Caco-2 (cell line): ENCODE measurements at regions not wholly inside any gene's neighbourhood (a gene's known extent, or its start where the extent isn't known, plus 50 kb on each side); places are given as distances from the start of the nearest gene placed in this dataset.
A peak's percentile ranks its signal among the peaks of the same experiment; 100 is the strongest.

Source experiments
- BruUV-seq: library from RNA; stranded (reverse); fragments of 400-500 nt; replicated peaks from 2 replicates; lab custom pipeline; 2021; lab: Mats Ljungman, UMichigan
- CTCF ChIA-PET: fragments of 300-600 bp; sonication (Branson Sonifier 250); formaldehyde crosslinking; loops from one replicate; lab custom pipeline; 2022; ENCODE audit warnings: antibody characterized with exemption; lab: Charles Lee
- POLR2A ChIA-PET: fragments of 300-600 bp; sonication (Branson Sonifier 250); formaldehyde crosslinking; loops from one replicate; lab custom pipeline; 2022; ENCODE audit warnings: antibody characterized with exemption; lab: Charles Lee
- DNase-seq, 2 experiments: peaks; one replicate each; pipeline versions ENCODE4 v3.0.0 to v3.0.0-alpha.2; 2020 to 2022
- H3K27me3 ChIP-seq: replicated peaks from 2 replicates; pipeline ENCODE4 v1.6.0; 2011; ENCODE audit warnings: low read length; ENCODE audit not compliant: control insufficient read depth, insufficient read depth
- H3K36me3 ChIP-seq: 2 replicates; pipeline ENCODE4 v1.5.1; 2011; ENCODE audit warnings: low read length; ENCODE audit not compliant: control insufficient read depth, insufficient read depth
- H3K4me1 ChIP-seq: fragments of 250-450 bp; sonication (Bioruptor Pico); 2 replicates; pipeline ENCODE4 v1.5.1; 2020; ENCODE audit warnings: mild to moderate bottlenecking
- H3K4me3 ChIP-seq: 2 replicates; pipeline ENCODE4 v1.5.1; 2011; ENCODE audit warnings: low read depth, mild to moderate bottlenecking, control low read depth, low read length
- H3K9me3 ChIP-seq: fragments of 250-450 bp; sonication (Bioruptor Pico); 2 replicates; pipeline ENCODE4 v1.5.1; 2020; ENCODE audit warnings: mild to moderate bottlenecking, moderate library complexity
- H3K27ac Mint-ChIP-seq: one replicate; pipeline ENCODE4 v1.8.0; 2022; ENCODE audit warnings: mixed read lengths; ENCODE audit not compliant: unreplicated experiment
- H3K27me3 Mint-ChIP-seq: one replicate; pipeline ENCODE4 v1.8.0; 2022; ENCODE audit warnings: mixed read lengths; ENCODE audit not compliant: insufficient read depth, unreplicated experiment
- H3K36me3 Mint-ChIP-seq: one replicate; pipeline ENCODE4 v1.8.0; 2022; ENCODE audit warnings: mild to moderate bottlenecking, mixed read lengths; ENCODE audit not compliant: insufficient read depth, unreplicated experiment
- H3K4me1 Mint-ChIP-seq: one replicate; pipeline ENCODE4 v1.8.0; 2022; ENCODE audit warnings: low read depth, mixed read lengths; ENCODE audit not compliant: unreplicated experiment
- H3K4me3 Mint-ChIP-seq: one replicate; pipeline ENCODE4 v1.8.0; 2022; ENCODE audit warnings: mild to moderate bottlenecking, moderate library complexity, mixed read lengths; ENCODE audit not compliant: unreplicated experiment
- H3K9me3 Mint-ChIP-seq: one replicate; pipeline ENCODE4 v1.8.0; 2022; ENCODE audit warnings: mixed read lengths; ENCODE audit not compliant: unreplicated experiment
- intact Hi-C: fragments of 100-400 bp; cut with micrococcal nuclease; formaldehyde crosslinking; loops from one replicate; pipeline ENCODE4 v1.10.0; 2022; ENCODE audit not compliant: unreplicated experiment
- TF ChIP-seq, protein P1 (sequence below), 2 experiments: fragments of 200-600 bp in 1 of 2; IDR thresholded peaks; 1 replicate in 1 of 2; 2 replicates in 1 of 2; pipeline versions ENCODE4 v1.5.1 to v1.8.0; 2011 to 2022; ENCODE audit warnings: antibody characterized with exemption in 1 of 2, control low read depth in 1 of 2, inconsistent platforms in 1 of 2, low read depth in 1 of 2, low read length in 1 of 2, mild to moderate bottlenecking in 1 of 2, moderate library complexity in 1 of 2; ENCODE audit not compliant: insufficient read depth in 1 of 2, severe bottlenecking in 1 of 2, unreplicated experiment in 1 of 2

DNA sequence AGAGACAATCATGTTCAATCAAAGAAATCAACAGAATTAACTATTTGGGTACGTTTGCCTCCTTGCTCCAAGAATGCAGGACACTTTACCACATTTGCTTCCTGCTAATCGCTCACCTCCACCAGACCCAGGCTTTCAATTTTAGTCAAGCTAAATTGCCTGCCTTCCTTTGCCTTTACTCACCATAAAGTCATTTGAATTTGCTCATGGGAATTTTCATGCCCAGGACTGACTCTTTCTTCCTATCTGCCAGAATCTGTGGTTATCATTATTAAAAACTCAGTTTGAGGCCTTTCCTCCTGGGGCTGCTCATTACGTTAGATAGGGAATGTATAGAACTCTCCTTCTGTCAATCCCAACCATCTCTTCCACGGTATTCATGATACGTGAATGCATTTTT lies 1935.3 kb upstream of the WWC1 start:
- H3K27ac Mint-ChIP-seq = no peak overlapping the region
- no peaks in the 10 kb centered on the region for H3K27me3 Mint-ChIP-seq
- CTCF ChIA-PET = no interaction called here

DNA sequence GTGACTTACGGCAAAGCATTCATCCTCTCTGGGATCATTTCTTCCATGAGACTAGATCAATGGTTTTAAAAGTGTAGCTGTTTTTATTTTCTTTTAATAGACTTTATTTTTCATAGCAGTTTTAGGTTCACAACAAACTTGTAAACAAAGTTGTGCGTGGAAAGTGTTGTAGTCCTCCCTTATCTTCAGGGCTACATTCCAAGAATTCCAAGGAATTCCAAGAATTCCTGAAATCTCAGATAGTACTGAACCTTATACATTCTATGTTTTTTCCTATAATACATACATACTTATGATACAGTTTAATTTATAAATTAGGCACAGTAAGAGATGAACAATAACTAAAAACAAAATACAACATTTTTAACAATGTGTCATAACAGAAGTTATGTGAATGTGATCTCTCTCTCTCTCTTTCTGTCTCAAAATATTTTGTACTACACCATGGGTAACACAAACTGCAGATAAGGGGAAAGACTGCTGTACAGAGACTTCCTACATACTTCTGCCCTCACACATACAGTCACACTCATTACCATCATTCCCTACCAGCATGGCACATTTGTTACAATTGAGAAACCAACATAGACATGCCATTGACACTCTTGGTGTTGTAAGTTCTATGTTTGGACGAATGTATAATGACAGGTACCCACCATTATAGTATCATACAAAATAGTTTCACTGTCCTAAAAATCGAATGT lies 1933.2 kb upstream of the WWC1 start:
- Mint-ChIP-seq H3K9me3 (peaks cover 32% of the 10 kb centered on the region), H3K4me3 (peak overlapping the region; percentile 43), H3K36me3 (no peaks in the 10 kb centered on the region), H3K27ac (peak overlapping the region; percentile 73), H3K27me3 (no peaks in the 10 kb centered on the region), H3K4me1 (peaks cover 6% of the 10 kb centered on the region)
- no peak for DNase-seq
- Histone ChIP-seq H3K36me3 (no peaks in the 10 kb centered on the region), H3K9me3 (no peaks in the 10 kb centered on the region), H3K4me1 (peaks cover 19% of the 10 kb centered on the region), H3K27me3 (no peaks in the 10 kb centered on the region), H3K4me3 (no peak overlapping the region)
- BruUV-seq = no TSS peak
- TF ChIP-seq, protein P1, sequence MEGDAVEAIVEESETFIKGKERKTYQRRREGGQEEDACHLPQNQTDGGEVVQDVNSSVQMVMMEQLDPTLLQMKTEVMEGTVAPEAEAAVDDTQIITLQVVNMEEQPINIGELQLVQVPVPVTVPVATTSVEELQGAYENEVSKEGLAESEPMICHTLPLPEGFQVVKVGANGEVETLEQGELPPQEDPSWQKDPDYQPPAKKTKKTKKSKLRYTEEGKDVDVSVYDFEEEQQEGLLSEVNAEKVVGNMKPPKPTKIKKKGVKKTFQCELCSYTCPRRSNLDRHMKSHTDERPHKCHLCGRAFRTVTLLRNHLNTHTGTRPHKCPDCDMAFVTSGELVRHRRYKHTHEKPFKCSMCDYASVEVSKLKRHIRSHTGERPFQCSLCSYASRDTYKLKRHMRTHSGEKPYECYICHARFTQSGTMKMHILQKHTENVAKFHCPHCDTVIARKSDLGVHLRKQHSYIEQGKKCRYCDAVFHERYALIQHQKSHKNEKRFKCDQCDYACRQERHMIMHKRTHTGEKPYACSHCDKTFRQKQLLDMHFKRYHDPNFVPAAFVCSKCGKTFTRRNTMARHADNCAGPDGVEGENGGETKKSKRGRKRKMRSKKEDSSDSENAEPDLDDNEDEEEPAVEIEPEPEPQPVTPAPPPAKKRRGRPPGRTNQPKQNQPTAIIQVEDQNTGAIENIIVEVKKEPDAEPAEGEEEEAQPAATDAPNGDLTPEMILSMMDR (IDR thresholded peaks at IDR 0.05; ENCODE audit: insufficient read depth in 1 of 2, low read depth in 1 of 2, low read length in 1 of 2, severe bottlenecking in 1 of 2, unreplicated experiment in 1 of 2) = no peak
- CTCF ChIA-PET = no interaction called here
- intact Hi-C loops = no loop called here
- POLR2A ChIA-PET = no interaction called here

More for the DNA sequence above, 1935.3 kb upstream of the WWC1 start:
- Histone ChIP-seq H3K27me3 (no peaks in the 10 kb centered on the region), H3K36me3 (no peaks in the 10 kb centered on the region), H3K9me3 (no peaks in the 10 kb centered on the region), H3K4me3 (no peak overlapping the region), H3K4me1 (peaks cover 19% of the 10 kb centered on the region)
- TF ChIP-seq, protein P1 (IDR thresholded peaks at IDR 0.05; ENCODE audit: insufficient read depth in 1 of 2, low read depth in 1 of 2, low read length in 1 of 2, severe bottlenecking in 1 of 2, unreplicated experiment in 1 of 2) = no peak
- Mint-ChIP-seq H3K9me3 (peaks cover 27% of the 10 kb centered on the region), H3K4me3 (no peak overlapping the region), H3K36me3 (no peaks in the 10 kb centered on the region), H3K4me1 (peaks cover 6% of the 10 kb centered on the region)
- no peak for DNase-seq
- BruUV-seq = no TSS peak
- POLR2A ChIA-PET = no interaction called here
- intact Hi-C loops = no loop called here

DNA sequence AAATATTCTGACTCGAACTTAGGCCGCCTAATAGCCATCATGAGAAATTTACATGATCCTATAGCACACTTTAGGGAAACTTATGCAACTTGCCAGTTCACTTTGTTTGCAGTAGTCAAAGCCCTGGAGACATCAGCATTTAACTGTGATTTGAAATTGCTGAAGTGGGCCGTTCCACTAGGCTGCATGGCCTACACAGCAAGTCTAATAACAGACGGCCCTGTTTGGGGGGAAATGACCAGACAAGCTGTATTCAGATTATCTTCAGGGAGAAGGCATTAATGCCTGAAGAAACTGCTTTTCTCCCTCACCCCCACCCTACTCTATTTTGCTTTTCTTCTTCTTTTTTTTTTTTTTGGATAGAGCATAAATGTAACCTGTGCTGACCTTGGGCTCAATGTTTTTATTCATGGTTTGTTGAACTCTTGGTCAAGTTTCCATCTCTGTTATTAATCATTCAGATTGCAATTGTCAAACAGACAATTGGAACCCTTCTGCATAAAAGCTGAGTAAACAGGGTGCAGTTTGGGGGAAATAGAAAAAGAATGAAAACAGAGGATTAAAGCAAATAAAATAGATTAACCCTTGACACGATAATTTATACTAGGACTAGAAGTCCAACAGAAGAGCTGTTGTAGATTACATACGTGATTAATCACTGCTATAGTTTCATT lies 1928.2 kb upstream of the WWC1 start:
- no peak overlapping the region for H3K4me3 ChIP-seq
- ChIA-PET POLR2A (no interaction called here), CTCF (no interaction called here)
- DNase-seq = no peak
- H3K4me1 Mint-ChIP-seq = peaks cover 6% of the 10 kb centered on the region
- H3K9me3 Mint-ChIP-seq = peaks cover 13% of the 10 kb centered on the region
- H3K36me3 ChIP-seq = no peaks in the 10 kb centered on the region
- H3K4me1 ChIP-seq = peaks cover 12% of the 10 kb centered on the region
- no peak overlapping the region for H3K27ac Mint-ChIP-seq
- H3K4me3 Mint-ChIP-seq = no peak overlapping the region
- TF ChIP-seq, protein P1 (IDR thresholded peaks at IDR 0.05; ENCODE audit: insufficient read depth in 1 of 2, low read depth in 1 of 2, low read length in 1 of 2, severe bottlenecking in 1 of 2, unreplicated experiment in 1 of 2) = no peak
- H3K27me3 Mint-ChIP-seq = no peaks in the 10 kb centered on the region
- no TSS peak for BruUV-seq
- H3K27me3 ChIP-seq = no peaks in the 10 kb centered on the region
- no peaks in the 10 kb centered on the region for H3K9me3 ChIP-seq
- no peaks in the 10 kb centered on the region for H3K36me3 Mint-ChIP-seq
- intact Hi-C loops = no loop called here
